Islet precursor cell (in vitro differentiated cells): ENCODE measurements at regions not wholly inside any gene's neighbourhood (a gene's known extent, or its start where the extent isn't known, plus 50 kb on each side); places are given as distances from the start of the nearest gene placed in this dataset.

ENCODE experiments used
- DNase-seq: peaks from one replicate; pipeline ENCODE4 v3.0.0-alpha.2; 2018

DNA sequence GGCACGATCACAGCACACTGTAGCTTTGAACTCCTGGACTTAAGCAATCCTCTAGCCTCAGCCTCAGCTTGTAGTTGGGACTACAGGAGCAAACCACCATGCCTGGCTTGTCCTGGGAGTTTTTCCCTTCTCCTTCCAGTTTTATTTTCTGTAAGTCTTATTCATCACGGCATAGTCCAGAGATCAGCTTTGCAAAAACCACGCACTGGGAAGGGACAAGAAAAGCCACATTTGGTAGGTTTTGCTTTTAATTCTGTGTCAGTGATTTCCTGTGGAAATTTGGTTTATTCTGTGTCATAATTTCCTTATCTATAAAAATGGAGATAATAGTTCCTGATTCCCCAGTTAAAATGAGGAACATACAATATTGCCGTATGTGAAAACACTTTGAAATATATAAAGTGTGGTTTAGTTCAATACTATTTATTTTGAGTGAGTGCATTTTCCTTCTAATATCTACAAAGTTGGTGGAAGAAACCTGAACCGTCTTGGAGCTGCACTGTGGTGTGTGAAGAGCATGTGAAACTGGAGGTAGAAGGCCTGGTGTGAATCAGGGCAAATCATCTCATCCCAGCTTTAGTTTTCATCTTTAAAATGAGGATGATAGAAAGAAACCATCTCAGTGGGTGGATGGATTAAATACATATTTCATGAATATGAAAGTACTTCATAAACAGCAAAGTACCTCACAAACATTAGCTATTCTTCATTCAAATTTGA, 92.8 kb upstream of the ELL2 start:
- no peak for DNase-seq

DNA sequence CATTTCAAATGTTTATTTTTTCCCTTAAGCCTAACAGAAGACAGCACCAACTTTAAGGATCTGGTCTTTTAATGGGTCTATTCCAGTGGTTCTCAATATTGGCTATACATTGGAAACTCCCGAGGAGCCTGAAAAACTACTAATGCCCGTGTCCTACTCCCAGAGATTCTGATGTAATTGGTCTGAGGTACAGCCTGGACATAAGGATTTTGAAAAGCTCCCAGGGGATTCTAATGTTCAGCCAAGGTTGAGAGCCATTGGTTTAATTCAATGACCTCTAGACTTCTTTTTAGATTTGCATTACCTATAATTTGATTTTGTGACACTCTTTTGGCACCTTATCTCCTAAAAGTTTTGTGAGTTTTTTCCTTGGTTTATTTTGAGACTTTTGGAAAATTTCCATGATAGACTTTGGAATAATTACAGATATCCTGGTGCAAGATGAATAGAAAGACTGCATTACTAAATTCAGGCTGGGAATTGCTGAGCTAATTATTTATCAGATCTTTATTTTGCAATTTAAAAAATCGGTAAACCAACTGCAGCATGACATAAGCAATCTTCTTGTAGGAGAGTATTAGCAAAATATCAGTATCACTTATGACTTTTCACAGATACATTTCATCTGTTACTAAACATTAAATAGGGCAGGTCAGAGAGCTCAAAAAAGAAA, 91.5 kb upstream of the ELL2 start:
- no peak for DNase-seq

DNA sequence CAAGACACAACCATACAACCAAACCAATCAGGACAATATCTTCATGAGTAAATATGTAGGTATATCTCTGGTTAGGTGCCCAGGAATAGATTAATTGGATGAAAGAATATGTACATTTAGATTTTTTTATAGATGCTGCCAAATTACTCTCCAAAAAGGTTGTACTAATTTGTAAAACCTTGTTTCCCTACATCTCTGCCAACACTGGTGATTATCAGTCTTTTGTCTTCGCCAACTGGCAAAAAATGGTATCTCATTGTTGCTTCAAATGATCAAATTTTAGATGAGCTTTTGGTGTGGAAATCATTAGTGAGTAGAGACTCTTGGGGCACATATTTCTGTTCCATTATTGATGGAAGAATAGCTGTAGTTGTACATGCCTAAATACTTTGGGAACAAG, 90.7 kb upstream of the ELL2 start:
- DNase-seq = no peak

DNA sequence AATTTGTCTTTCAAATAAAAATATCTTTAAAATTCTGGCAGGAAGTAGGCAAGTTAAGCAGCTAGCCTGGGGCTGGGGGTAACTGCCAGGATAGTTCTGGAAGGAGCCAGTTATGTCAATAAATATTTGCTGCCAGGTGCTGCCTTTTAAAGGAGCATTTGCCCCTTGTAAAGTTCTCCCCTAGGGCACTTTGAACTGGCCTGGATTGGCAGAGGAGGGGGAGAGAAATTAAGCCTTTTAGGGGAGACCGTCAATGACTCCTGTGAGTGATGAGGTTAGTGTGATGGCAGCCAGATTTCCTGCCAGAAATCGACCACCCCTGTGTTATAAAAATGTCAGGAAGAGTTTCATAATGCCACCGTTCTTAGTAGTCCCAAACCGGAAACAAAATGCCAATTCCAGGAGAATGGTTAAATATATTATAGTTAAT, 89.8 kb upstream of the ELL2 start:
- no peak for DNase-seq

DNA sequence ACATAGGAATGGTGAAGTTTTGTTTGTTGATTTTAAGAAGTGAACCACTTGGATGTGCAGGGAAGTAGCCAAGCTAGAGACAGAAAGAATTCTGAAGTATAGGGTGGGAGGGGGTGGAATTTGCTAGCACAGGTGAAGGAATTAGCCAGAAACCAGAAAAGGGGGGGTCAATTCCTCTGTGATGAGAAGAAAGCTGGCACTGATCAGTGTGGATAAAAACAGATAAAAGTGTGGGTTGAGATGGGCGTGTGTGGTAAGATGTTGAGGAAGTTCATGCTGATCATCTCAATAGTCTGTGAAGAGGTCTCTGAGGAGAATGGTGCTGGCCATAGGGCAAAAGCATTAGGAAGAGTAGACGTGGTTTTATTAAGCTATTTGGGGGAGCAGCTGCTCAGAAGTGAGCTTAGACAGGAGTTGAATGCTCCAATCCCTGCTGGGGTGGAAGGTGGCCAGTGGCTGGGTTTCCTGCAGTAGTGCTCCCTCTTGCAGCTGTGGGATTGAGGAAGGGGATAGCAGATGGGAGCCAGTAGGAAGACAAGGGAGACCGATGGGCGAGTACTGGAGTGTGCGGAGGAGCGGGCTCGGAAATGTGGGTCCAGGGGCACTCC, 88.7 kb upstream of the ELL2 start:
- DNase-seq = no peak

DNA sequence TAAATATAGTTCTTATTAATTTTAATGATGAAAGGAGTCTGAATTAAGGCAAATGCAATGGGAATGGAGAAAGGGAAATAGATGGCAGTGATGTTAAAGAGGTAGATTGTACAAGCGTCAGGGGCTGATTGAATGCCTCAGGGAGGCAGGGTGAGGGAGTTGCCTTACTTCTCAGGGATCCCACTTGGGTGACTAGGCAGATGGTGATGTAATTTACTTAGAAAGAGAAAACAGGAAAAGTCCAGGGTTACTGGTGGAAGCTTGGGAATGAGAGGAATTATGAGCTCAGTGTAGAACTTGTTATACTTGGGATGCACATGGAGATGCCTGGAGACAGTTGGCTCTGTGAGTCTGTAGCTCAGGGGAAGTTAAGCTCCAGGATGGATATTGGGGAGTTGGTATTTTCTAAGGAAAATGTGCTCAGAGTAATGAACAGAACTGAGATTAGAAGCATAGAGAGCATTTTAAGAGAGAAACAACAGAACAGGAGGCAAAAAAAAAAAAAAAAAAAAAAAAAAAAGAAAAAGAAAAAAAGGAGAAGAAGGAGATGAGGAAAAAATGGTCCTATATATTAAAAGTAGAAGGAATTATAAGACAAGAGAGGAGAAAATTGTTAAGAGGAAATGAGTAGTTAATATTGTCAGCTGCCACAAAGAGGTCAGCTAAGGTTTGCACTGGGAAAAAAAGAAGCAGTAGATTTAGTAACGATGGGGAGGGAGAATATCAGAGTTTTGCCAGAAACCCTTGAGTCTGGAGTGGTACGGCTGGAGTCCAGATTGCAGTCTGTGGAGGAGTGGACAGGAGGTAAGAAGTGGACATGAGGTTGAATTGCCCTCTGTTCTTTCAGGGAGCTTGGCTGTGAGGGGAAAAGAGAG, 88.0 kb upstream of the ELL2 start:
- DNase-seq = no peak

DNA sequence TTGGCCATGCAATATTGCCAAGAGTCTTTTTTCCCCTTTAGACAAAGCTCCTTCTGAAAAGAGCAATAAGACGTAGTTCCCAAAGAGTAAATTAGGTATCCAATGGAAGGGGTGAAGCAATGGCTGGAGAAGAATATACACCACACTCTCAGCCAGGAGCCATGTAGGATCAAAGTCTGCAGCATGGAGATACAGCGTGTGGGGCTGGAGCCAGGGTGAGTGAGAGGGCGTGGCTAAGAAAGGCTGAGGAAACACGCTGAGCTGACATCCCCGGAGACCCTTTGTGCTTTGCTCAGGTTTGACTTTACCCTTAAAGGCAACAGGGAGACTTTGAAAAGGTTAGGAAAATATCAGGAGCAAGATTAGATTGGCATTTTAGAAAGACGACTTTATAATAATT, 87.1 kb upstream of the ELL2 start:
- no peak for DNase-seq

DNA sequence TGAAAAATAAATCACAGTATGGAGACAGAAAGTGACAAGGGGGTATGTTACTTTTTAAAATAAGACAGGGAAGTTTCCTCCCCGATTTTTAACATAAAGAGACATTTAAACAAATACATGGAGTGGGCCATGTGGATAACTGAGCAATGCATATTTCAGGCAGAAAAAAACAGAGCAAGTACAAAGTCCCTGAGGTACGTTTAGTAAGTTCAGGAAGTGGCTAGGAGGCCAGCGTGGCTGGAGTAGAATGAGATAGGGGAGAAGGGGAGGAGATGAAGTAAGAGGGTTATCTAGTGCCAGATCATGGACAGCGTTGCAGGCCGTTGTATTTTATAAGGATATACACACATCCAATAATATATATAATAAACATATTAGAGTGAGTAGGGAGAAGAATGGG, 84.2 kb upstream of the ELL2 start:
- no peak for DNase-seq

DNA sequence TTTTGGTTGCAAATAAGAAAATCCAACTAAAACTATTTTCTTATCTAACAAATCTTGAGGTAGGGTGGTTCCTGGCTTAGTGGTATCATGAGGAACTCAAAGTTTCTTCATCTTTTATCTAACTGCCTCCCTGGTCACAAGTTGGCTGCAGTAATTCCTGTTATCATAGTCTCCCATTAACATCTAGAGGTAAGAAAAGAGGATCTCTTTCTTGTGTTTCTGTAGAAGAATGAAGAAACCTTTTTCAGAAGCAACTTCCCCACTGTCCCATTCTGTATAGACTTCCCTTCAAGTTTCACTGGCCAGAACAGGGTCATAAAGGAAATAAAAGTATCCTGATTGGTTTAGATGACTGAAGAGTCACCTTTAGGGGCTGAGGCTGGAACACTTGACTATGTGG, 81.8 kb upstream of the ELL2 start:
- DNase-seq = no peak

DNA sequence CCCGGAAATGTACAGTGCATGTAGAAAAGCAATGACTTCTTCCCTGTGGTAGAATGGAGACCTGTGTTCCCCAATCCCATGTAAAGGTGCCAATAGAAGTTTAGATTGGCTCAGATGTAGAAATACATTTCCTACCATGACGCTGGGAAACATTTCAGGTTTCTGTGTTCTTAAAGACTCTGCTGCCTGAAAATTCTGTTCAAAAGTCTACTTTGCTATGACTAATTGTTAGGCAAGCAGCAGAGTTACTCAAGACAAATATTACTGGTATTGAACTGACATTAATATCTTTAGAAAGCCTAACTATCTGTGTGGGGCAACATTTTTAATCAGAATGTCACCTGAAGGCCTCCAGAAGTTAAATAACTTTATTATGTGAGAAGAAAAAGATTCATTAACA, 75.5 kb upstream of the ELL2 start:
- DNase-seq = no peak

DNA sequence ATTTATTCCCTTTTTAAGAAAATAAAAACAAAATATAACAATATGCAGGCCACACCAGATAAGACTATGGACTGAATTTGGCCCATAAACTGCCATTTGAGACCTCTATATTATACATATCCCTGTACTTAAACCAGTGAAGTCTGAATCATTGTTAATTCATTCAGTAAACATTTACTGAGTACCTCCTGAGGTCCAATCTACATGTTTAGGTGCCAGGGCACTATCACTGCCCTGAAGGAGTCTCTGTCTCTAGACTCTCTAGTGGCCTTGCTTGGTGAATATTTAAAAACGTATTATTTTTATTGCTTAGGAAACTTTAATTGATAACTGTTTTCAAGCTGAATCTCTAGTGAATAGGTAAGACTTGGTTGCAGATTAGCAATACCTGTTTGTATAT, 74.7 kb upstream of the ELL2 start:
- no peak for DNase-seq

DNA sequence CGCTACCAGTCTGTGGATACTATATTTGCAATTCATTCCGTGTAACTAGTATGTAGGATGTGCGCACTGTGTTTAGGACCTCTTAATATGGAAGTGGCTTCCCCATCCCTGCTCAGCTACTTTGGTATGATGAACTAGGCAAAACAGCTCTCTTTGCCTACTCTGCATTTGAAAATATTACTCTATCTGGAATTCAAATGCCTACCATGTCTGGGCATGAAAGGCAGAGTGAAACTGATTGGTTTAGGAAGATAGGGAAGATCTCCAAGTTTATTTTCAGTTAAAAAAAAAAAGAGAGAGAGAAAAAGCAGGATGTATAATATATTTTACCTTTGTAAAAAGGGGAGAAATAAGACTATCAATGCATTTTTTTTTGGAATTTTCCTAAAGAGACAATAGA, 74.1 kb upstream of the ELL2 start:
- no peak for DNase-seq

DNA sequence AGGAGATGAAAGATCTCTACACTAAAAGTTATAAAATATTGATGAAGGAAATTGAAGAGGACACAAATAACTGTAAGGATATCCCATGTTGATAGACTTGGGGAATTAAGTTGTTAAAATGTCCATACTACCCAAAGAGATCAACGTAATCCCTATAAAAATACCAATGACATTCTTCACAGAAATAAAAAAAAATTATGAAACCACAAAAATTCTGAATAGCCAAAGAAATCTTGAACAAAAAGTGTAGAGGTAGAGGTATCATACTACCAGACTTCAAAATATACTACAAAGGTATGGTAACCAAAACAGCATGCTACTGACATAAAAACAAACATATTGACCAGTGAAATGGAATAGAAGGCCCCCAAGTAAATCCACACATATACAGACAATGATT, 71.5 kb upstream of the ELL2 start:
- no peak for DNase-seq

DNA sequence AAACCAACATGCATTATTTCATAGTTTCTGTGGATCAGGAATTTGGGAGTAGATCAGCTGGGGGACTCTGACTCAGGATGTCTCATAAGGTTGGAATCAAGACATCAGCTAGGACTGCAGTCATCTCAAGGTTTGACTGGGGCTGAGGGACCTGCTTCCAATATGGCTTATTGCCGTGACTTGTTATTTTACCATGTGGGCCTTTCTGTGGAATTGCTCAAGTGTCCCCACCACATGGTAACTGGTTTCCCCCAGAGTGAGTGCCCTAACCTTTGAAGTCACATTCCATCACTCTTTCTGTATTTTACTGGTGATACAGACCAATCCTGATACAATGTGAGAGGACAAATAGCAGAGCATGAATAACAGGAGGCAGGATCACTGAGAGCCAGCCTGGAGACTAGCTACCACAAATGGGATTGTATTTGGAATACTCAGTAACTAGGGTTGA, 70.2 kb upstream of the ELL2 start:
- no peak for DNase-seq

DNA sequence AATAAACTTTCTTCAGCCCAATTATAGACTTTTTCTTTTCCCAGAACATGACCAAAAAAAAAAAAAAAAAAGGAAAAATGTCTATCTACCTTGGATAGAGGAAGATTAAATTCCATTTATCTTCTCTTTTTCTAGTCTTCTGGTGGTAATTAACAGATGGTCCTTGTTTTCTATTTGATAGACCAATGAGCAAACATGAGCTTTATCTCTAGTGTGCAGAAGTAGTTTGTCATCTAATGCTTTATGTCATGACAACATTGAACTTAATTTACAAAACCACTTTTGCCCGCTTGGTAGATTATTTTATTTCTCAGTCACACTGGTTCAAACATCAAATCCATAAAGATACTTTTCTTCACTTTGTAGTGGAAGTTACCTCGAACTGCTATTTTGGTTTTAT, 69.5 kb upstream of the ELL2 start:
- DNase-seq = no peak

DNA sequence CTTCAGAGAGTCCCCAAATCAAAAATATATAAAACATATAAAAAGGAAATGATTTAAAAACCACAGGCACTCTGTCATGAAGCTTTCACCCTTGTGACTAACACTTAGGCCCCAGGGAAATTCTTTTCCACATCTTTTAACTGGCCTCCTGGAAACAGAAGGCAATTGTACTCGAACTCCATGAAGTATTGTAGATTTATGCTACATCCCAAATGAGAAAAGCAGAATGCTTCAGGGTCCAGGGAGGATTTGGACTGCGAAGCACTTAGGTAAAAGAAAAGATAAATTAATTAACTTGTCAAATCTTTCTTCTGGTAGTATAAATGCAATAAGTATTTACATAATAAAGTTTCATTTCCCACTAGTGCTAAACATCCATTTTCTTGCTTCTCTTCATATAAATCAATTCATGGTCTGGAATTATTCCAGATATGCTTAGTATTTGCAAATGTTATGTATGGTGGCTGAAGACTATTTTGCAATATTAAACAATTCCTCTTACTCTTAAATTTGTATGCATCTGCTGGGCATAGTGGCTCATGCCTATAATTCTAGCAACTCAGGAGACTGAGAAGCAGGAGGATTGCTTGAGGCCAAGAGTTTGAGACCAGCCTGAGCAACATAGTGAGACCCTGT, 64.9 kb upstream of the ELL2 start:
- no peak for DNase-seq

DNA sequence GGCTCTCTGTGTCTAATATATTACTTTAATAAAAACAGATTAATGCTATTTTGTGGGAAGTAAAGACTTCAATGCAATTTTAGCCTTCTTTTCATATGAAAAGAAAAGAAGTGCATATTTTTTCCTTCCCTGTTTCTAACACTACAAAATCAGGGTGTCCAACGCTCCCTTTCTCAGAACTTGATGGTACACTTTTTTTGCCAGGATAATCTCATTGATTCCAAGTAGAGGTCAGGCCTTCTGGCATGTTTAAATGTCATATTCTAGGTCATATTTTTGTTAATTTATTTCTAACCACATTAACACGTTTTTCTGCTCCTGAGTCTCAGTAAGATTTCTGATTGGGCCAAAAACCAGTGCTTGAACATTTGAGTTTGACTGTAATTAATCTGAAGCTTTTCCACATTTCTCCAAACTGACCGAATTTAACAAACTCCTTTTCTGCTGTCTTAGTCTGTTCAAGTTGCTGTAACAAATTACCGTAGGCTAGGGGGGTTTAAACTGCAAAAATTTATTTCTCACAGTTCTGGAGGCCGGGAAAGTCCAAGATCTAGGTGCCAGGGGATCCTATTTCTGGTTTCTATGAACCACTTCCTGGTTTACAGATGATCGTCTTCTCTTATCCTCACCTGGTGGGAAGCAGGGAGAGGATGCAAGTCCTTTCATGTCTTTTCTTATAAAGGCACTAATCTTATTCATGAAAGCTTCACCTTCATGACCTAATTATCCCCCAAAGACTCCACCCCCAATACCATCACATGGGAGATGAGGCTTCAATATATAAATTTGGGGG, 63.2 kb upstream of the ELL2 start:
- DNase-seq = no peak

DNA sequence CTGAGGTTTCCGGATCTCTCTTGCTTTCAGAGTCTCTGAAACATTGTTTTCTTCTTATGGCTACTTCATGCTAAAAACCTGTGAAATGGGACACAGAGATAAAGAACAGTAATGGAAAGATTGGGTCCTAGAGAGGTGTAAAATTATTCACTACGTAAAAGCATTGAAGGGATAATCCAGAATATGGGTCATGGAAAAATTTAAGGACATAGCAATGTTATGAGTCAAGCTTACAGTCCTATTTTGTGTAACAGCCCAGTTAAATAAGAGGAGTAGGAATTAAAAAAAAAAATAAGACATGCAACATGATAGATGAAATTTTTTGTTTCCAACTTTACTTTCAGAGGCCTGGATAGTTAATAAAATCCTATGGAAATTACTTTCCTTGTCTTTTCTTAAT, 61.9 kb upstream of the ELL2 start:
- no peak for DNase-seq

DNA sequence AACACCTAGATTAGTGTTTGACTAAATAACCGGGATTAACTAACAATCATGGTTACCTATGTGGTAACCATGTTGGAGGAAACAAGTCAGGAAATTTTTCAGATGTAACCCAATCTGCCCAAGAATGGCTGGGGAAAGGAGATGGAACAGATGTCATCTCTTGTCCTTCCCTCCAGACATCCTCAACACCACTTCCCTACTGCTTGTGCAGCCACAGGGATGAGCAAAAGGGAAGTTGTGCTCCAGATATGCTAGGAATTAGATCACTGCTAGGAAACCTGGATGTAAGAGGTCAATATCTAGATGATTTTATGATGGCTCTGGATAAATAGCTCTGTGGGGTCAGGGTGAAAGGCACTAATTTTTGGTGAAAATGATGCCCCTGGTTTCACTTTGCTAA, 61.3 kb upstream of the ELL2 start:
- no peak for DNase-seq

DNA sequence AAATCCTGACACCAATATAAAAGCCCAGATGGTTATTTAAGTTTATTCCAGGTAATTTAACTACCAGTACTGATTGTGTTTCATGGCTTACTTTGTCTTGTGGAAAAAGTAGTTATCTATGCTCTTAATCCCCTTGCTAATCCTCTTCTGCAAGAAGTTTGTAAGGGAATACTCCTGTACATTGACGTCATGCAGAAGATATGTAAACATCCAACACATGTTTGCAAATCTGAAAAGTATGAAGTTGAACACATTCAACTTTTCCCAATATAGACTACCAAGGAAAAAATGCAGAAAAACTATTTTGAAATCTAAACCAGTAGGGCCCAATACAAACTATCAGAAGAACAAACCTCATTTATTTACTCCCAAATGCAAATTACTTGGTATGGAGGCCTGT, 56.3 kb upstream of the ELL2 start:
- no peak for DNase-seq

DNA sequence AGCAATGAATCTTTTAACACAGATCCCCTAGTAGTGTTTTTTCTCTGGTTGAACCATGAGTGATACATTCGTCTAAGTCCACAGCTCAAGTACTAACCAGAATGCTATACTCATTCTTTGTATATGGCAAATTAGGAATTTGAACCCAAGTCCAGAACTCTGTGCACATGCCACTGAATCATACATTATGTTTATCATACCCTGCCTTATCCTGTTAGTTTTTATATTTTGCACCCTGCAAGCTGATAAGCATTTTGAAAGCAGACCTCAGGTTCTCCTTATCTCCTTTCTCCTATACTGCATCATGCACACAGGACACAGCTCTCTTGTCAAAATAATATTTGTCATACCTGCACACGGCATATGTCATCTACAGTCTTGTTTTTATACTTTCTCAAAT, 54.6 kb upstream of the ELL2 start:
- DNase-seq = no peak

DNA sequence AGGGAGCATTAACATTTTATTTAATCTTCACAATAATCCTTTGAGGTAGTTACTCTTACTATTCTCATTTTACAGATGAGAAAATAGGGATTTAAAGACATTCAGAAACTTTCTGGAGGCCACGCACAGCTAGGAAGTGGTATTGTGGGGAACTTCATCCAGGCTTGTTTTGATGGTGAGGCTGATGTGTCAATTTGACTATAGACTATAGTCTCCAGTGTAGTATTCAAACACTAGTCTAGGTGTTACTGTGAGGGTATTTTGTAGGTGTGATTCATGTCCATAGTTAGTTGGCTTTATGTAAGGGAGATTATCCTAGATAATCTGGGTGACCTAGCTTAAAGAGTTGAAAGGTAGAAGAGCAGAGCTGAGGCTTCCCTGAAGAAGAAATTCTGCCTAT, 54.1 kb upstream of the ELL2 start:
- no peak for DNase-seq
